DMS53 treated with DMSO at 0.1 percent for 48 hours (cell line): ENCODE measurements at regions not wholly inside any gene's neighbourhood (a gene's known extent, or its start where the extent isn't known, plus 50 kb on each side); places are given as distances from the start of the nearest gene placed in this dataset.

Source experiments
- DNase-seq: peaks from one replicate; lab custom pipeline; 2025; ENCODE audit not compliant: unreplicated experiment; lab: John Stamatoyannopoulos, UW

DNA sequence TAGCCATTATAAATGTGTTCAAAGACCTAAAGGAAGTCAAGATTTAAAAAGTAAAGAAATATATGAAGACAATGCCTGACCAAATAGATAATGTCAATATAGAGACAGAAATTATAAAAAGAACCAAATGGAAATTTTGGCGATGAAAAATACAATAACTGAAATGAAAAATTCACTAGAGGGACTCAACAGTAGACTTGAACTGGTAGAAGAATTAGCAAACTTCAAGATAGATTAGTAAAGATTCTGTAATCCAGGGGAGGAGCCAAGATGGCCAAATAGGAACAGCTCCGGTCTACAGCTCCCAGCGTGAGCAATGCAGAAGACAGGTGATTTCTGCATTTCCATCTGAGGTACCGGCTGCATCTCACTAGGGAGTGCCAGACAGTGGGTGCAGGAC is 433.2 kb downstream of the HINT1 start:
- no peak for DNase-seq

GRCh38 chr5:130729541-130729940 is 435.5 kb downstream of the HINT1 start:
- no peak for DNase-seq

GRCh38 chr5:130727830-130728229 is 437.2 kb downstream of the HINT1 start:
- DNase-seq = no peak

GRCh38 chr5:130724658-130725057 is 440.4 kb downstream of the HINT1 start:
- DNase-seq = no peak

- DNase-seq = peak; percentile 48
These were observed 444.7 kb downstream of the HINT1 start for GRCh38 chr5:130720355-130720754.

DNA sequence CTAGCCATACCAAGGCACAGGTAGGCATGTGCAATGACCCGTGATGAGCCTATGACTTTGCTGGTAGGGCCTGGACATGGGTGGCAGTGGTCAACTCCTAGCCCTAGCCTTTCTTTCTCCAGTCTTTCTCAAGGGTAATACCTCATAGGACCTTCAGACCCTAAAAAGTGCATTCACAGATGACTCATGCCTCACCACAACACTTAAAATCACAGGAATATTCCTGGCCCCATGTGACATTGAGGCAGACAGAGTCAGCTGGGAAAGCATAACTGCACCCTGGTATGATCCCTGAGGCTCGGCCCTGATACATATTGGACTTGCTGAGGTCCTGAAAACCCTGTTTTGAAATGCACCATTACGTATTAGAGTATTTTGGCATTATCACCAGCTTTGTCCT is 449.5 kb downstream of the HINT1 start:
- no peak for DNase-seq

- DNase-seq = no peak
These were observed 450.9 kb downstream of the HINT1 start for GRCh38 chr5:130714200-130714599.

- no peak for DNase-seq
These were observed 452.7 kb downstream of the HINT1 start for GRCh38 chr5:130712324-130712723.

GRCh38 chr5:130710596-130710995 is 454.5 kb downstream of the HINT1 start:
- DNase-seq = peak; percentile 21

DNA sequence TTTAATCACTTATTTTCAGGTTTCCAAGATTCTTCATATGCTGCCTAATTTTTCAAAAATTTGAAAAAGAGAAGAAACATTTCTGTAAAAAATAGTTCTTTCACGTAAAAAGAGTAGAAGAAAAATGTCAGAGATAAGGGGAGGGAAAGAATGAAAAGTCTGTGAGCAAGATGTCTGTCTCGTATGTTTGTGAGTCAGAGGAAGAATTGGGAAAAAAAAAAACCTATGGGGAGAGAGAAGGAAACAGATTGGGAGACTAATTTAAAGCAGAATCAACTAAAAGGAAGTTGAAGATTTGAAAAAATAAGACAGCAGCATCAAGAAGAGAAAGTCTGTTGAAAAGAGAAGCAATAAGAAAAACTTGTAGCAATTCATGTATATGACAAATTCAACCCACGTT is 456.3 kb downstream of the HINT1 start:
- no peak for DNase-seq

- DNase-seq = no peak
These were observed 458.4 kb downstream of the HINT1 start for GRCh38 chr5:130706696-130707095.

GRCh38 chr5:130705368-130705767 is 459.7 kb downstream of the HINT1 start:
- DNase-seq = no peak

DNA sequence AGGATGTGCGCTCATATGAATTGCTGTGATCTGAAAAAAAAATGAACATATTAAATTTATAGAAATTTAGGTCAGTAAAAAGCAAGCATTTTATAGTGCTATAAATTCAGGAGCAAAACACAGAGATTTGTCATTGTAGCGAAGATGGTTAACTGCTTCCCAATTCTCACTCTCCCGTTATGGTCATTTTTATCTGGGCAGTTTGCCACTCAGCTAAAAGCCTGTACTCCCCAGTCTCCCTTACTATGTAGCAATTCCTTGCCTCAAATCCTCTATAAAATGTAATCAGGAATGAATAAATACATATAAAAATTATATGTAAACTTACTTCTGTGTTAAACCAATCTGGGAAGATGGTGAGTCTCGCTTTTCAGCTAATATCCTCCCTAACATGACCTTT is 471.5 kb downstream of the HINT1 start:
- DNase-seq = no peak

- no peak for DNase-seq
These were observed 472.3 kb downstream of the HINT1 start for GRCh38 chr5:130692770-130693169.

DNA sequence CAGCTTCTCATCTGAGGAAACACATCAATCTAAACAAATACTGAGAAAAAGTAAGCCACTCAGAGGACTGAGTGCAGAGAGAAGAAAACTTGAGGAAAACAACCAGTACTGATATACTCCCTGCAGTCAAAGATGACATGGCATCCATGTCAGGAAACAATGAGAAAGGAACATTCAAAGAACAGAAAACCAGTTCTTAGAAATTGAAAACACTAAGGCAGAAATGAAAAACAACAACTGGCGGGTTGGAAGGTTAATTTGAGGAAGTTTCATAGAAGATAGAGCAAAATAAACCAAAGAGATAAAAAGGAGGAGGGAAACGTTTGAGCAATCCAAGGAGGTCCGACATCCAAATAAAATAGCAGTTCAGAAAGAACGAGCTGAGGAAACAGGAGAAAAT is 475.2 kb downstream of the HINT1 start:
- DNase-seq = no peak

- DNase-seq = no peak
These were observed 477.8 kb downstream of the HINT1 start for GRCh38 chr5:130687085-130687733.

- DNase-seq = peak; percentile 64
These were observed 486.4 kb downstream of the HINT1 start for GRCh38 chr5:130678637-130679036.

DNA sequence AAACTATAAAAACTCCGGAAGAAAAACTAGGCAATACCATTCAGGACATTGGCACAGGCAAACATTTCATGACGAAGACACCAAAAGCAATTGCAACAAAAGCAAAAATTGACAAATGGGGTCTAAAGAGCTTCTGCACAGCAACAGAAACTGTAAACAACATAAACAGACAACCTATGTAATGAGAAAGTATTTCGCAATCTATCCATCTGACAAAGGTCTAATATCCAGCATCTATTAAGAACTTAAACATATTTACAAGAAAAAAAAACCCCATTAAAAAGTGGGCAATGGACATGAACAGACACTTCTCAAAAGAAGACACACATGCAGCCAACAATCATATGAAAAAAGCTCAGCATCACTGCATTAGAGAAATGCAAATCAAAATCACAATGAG is 498.6 kb downstream of the HINT1 start:
- no peak for DNase-seq

- DNase-seq = peak; percentile 43
These were observed 512.9 kb downstream of the HINT1 start for GRCh38 chr5:130652176-130652575.

DNA sequence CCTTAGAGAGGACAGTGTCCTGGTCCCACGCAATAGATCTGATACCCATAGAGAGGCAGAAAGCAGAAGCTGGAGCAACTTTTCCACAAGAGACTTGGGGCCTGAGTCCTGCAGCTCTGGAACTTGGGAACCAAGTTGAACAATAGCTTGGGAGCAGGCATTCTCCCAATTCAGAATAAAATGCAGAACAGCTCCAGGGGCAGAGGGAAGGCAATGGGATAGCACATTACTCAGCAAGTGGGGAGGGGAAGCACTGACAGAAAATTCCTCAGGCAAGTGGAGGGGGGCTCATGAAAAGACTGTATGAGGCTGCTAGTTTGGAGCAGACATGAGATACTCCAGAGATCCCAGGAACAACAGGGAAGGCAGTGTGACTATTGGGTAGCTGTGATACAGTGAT is 513.6 kb downstream of the HINT1 start:
- no peak for DNase-seq

GRCh38 chr5:130643321-130643720 is 521.7 kb downstream of the HINT1 start:
- DNase-seq = no peak

DNA sequence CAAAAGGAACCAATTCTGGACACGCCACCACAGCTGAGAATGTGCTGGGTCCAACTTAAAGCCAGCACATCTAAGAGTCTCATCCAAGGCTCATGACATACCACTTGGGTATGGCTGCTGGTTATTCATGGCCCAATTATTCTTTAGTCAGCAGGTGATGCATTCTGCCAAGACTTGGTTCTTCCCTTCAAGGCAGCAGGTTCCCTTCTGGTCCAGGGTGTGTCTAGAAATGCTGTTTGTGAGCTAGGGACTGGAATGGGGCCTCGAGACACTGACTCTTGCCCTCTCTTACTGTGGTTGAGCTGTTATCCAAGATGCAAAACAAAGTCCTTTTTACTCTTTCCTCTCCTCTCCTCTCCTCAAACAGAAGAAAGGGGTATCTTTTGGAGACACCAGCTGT is 522.6 kb downstream of the HINT1 start:
- DNase-seq = no peak

GRCh38 chr5:130627145-130627544 is 537.9 kb downstream of the HINT1 start:
- DNase-seq = no peak
